PC-9 (cell line): ENCODE measurements at regions not wholly inside any gene's neighbourhood (a gene's known extent, or its start where the extent isn't known, plus 50 kb on each side); places are given as distances from the start of the nearest gene placed in this dataset.

Source experiments
- BruUV-seq: library from RNA; stranded (reverse); fragments of 400-500 nt; replicated peaks from 2 replicates; lab custom pipeline; 2021; lab: Mats Ljungman, UMichigan
- CTCF ChIA-PET: fragments of 300-600 bp; sonication (Branson Sonifier 250); formaldehyde crosslinking; loops from one replicate; lab custom pipeline; 2022; ENCODE audit warnings: antibody characterized with exemption; lab: Charles Lee
- POLR2A ChIA-PET: fragments of 300-600 bp; sonication (Branson Sonifier 250); formaldehyde crosslinking; loops from one replicate; lab custom pipeline; 2022; ENCODE audit warnings: antibody characterized with exemption; ENCODE audit not compliant: unreplicated experiment; lab: Charles Lee
- DNase-seq, 2 experiments: peaks; one replicate each; pipeline versions ENCODE4 v3.0.0 to v3.0.0-alpha.2; 2015 to 2022; ENCODE audit warnings: mixed read lengths in 1 of 2
- H2AFZ ChIP-seq: fragments of 200-600 bp; sonication (generic); 2 replicates; pipeline ENCODE4 v1.8.1; 2017; ENCODE audit warnings: antibody characterized with exemption
- H3F3A ChIP-seq: fragments of 200-600 bp; sonication (generic); 2 replicates; pipeline ENCODE4 v1.8.1; 2017; ENCODE audit warnings: antibody characterized with exemption, mild to moderate bottlenecking, low read depth; ENCODE audit not compliant: insufficient read depth
- H3K27ac ChIP-seq: fragments of 200-600 bp; sonication (generic); 2 replicates; pipeline ENCODE4 v1.6.1; 2016; ENCODE audit warnings: mixed run types
- H3K27me3 ChIP-seq: fragments of 200-600 bp; sonication (generic); 2 replicates; pipeline ENCODE4 v1.6.1; 2016; ENCODE audit warnings: low read depth, mixed run types; ENCODE audit not compliant: insufficient read depth
- H3K36me3 ChIP-seq: fragments of 200-600 bp; sonication (generic); 2 replicates; pipeline ENCODE4 v1.6.1; 2016; ENCODE audit warnings: low read depth, mixed run types
- H3K4me1 ChIP-seq: fragments of 200-600 bp; sonication (generic); replicated peaks from 2 replicates; pipeline ENCODE4 v1.6.1; 2016; ENCODE audit warnings: mixed run types; ENCODE audit not compliant: insufficient read depth
- H3K4me2 ChIP-seq: fragments of 200-600 bp; sonication (generic); 2 replicates; pipeline ENCODE4 v1.6.1; 2017; ENCODE audit warnings: mixed run types
- H3K4me3 ChIP-seq: fragments of 200-600 bp; sonication (generic); 2 replicates; pipeline ENCODE4 v1.6.1; 2016; ENCODE audit warnings: mixed run types
- H3K79me2 ChIP-seq: fragments of 200-600 bp; sonication (generic); 2 replicates; pipeline ENCODE4 v1.6.1; 2017; ENCODE audit warnings: low read depth, mixed run types
- H3K9me2 ChIP-seq: fragments of 200-600 bp; sonication (generic); 2 replicates; pipeline ENCODE4 v1.8.1; 2017; ENCODE audit warnings: mild to moderate bottlenecking; ENCODE audit not compliant: insufficient read depth
- H3K9me3 ChIP-seq: fragments of 200-600 bp; sonication (generic); 2 replicates; pipeline ENCODE4 v1.8.1; 2016; ENCODE audit warnings: low read depth; ENCODE audit not compliant: insufficient read depth
- H4K20me1 ChIP-seq: fragments of 200-600 bp; sonication (generic); 2 replicates; pipeline ENCODE4 v1.8.1; 2017; ENCODE audit not compliant: insufficient read depth
- EZH2 ChIP-seq: fragments of 200-600 bp; sonication (generic); IDR thresholded peaks from 2 replicates; pipeline ENCODE4 v1.8.0; 2017; ENCODE audit warnings: antibody characterized with exemption, low read depth
- intact Hi-C: fragments of 100-400 bp; cut with micrococcal nuclease; formaldehyde crosslinking; loops from one replicate; pipeline ENCODE4 v1.10.0; 2022; ENCODE audit not compliant: unreplicated experiment
- TF ChIP-seq, protein P1 (sequence below): fragments of 200-600 bp; sonication (generic); conservative IDR thresholded peaks from 2 replicates; pipeline ENCODE4 v1.6.1; 2017; ENCODE audit warnings: mixed run types, antibody characterized with exemption, mild to moderate bottlenecking, moderate library complexity

DNA sequence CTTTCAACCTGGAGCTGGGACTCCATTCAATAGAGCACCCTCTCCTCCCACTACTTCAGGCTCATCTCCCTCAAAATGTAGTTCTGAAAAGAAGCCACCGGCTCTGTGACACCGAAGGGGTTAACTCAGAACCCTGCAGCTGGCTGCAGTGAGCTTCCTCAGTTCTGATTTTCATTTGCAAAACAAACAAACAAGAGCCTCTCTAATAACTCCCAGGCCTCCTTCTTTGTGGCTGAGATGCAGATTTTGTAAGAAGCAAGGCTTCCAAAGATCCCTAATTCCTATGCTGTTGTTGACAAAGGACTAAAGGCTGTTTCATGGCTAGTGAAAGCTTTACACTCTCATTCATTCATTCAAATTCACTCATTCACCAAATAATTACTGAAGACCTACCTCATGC, 333.4 kb upstream of the TBX3 start:
- Histone ChIP-seq H3K27ac (no peak overlapping the region), H3K4me1 (no peaks in the 10 kb centered on the region), H3K9me2 (no peaks in the 10 kb centered on the region), H3K79me2 (no peaks in the 10 kb centered on the region), H2AFZ (no peak overlapping the region), H3K9me3 (no peaks in the 10 kb centered on the region), H3F3A (no peaks in the 10 kb centered on the region), H4K20me1 (no peaks in the 10 kb centered on the region), H3K4me3 (no peak overlapping the region), H3K27me3 (peaks cover 12% of the 10 kb centered on the region; the same call in 1 of the 2 replicates), H3K36me3 (no peaks in the 10 kb centered on the region), H3K4me2 (no peak overlapping the region)
- CTCF ChIA-PET, result no interaction called here
- no TSS peak for BruUV-seq
- TF ChIP-seq EZH2, result no peak
- TF ChIP-seq, protein P1, sequence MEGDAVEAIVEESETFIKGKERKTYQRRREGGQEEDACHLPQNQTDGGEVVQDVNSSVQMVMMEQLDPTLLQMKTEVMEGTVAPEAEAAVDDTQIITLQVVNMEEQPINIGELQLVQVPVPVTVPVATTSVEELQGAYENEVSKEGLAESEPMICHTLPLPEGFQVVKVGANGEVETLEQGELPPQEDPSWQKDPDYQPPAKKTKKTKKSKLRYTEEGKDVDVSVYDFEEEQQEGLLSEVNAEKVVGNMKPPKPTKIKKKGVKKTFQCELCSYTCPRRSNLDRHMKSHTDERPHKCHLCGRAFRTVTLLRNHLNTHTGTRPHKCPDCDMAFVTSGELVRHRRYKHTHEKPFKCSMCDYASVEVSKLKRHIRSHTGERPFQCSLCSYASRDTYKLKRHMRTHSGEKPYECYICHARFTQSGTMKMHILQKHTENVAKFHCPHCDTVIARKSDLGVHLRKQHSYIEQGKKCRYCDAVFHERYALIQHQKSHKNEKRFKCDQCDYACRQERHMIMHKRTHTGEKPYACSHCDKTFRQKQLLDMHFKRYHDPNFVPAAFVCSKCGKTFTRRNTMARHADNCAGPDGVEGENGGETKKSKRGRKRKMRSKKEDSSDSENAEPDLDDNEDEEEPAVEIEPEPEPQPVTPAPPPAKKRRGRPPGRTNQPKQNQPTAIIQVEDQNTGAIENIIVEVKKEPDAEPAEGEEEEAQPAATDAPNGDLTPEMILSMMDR, result no peak
- POLR2A ChIA-PET, result no interaction called here
- DNase-seq, result no peak
- intact Hi-C loops, result no loop called here

DNA sequence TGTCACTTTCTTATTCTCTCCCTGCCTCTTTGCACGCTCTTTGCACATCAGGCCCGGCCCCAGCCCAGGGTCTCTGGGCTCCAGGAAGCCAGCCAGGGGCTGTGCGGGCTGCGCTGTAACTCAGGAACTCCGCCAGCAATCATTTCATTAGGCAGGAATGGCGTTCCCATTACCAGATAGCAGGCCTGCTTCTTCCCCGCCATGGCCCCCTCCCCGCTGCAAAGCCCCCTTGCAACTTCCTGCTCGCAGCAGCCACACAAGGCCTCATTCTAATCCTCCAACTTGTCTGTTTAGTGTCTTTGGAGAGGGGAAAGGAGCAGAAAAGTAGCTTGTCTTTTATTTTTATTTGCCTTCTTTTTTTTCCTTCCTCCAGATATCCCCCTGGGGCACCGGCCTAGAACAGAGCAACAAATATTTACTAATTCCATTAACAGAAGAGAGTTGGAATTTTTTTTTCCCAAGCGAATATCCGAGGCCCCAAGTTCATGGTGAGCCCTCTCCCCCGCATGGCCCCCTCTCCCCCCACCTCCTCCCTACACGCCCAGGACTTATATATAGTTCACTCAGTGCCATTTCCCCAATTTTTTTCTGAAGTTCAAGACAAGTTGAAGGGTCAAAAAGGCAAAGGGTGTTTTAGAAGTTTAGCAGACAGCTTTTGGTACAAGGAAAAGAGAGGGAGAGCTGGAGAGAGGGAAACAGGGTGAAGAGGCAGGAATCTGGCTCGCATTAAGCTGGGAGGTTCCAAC, 329.4 kb upstream of the TBX3 start:
- no peak overlapping the region for H2AFZ ChIP-seq
- no TSS peak for BruUV-seq
- H3K4me1 ChIP-seq, result 0 out of 2 replicates have a peak, but pooled peaks cover 6% of the 10 kb centered on the region
- ChIA-PET POLR2A (no interaction called here), CTCF (no interaction called here)
- TF ChIP-seq EZH2, result no peak
- TF ChIP-seq, protein P1, result no peak
- no peak for DNase-seq
- H3K27ac ChIP-seq, result no peak overlapping the region
- no peaks in the 10 kb centered on the region for H3K9me2 ChIP-seq
- H3F3A ChIP-seq, result peaks cover 5% of the 10 kb centered on the region; the same call in 1 of the 2 replicates
- H3K36me3 ChIP-seq, result no peaks in the 10 kb centered on the region
- no peak overlapping the region for H3K4me2 ChIP-seq
- intact Hi-C loops, result no loop called here
- H3K79me2 ChIP-seq, result no peaks in the 10 kb centered on the region
- H3K9me3 ChIP-seq, result 0 out of 2 replicates have a peak, but pooled peaks cover 2% of the 10 kb centered on the region
- no peaks in the 10 kb centered on the region for H4K20me1 ChIP-seq
- peaks cover 3% of the 10 kb centered on the region; the same call in 1 of the 2 replicates for H3K27me3 ChIP-seq
- no peak overlapping the region for H3K4me3 ChIP-seq

DNA sequence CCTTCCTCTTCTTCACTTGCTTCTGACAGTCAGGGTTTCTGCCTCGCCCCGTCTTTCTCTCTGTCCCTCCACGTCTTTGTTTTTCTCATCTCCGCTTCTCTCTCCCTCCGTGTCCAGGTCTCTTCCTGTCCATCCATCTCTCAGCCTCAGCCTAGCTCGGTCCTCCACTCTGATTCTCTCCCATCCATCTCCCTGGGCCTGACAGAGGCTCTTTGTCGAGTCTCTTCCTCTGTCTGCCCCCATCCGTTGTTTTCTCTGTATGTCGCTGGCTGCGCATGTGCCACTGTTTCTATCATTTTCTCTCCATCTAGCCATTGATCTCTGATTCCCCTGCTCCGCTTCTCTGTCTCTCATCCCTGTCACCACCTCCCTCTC, 328.9 kb upstream of the TBX3 start:
- Histone ChIP-seq H4K20me1 (no peaks in the 10 kb centered on the region), H3F3A (peaks cover 5% of the 10 kb centered on the region; the same call in 1 of the 2 replicates), H3K36me3 (no peaks in the 10 kb centered on the region), H2AFZ (no peak overlapping the region), H3K27me3 (peaks cover 3% of the 10 kb centered on the region; the same call in 1 of the 2 replicates), H3K4me3 (no peak overlapping the region), H3K4me2 (no peak overlapping the region), H3K9me2 (no peaks in the 10 kb centered on the region), H3K4me1 (0 out of 2 replicates have a peak, but pooled peaks cover 6% of the 10 kb centered on the region), H3K79me2 (no peaks in the 10 kb centered on the region), H3K27ac (no peak overlapping the region), H3K9me3 (0 out of 2 replicates have a peak, but pooled peaks cover 2% of the 10 kb centered on the region)
- ChIA-PET CTCF (no interaction called here), POLR2A (no interaction called here)
- TF ChIP-seq, protein P1, result no peak
- no peak for TF ChIP-seq EZH2
- BruUV-seq, result no TSS peak
- intact Hi-C loops, result no loop called here
- DNase-seq, result no peak
